Neuron (in vitro differentiated cells): ENCODE measurements at regions not wholly inside any gene's neighbourhood (a gene's known extent, or its start where the extent isn't known, plus 50 kb on each side); places are given as distances from the start of the nearest gene placed in this dataset.

Experiments used
- H2AFZ ChIP-seq: one replicate; pipeline ENCODE4 v1.6.1; 2013; ENCODE audit warnings: low read depth, mild to moderate bottlenecking, inconsistent platforms, low read length, moderate library complexity
- H3K27me3 ChIP-seq: one replicate; pipeline ENCODE4 v1.6.1; 2013; ENCODE audit warnings: low read length; ENCODE audit not compliant: insufficient read depth
- H3K36me3 ChIP-seq: one replicate; pipeline ENCODE4 v1.6.1; 2013; ENCODE audit warnings: low read length; ENCODE audit not compliant: insufficient read depth
- H3K4me1 ChIP-seq: one replicate; pipeline ENCODE4 v1.6.1; 2013; ENCODE audit warnings: low read length; ENCODE audit not compliant: insufficient read depth
- H3K4me3 ChIP-seq: 2 replicates; pipeline ENCODE4 v1.5.1; 2013; ENCODE audit warnings: mild to moderate bottlenecking, low read length, moderate library complexity
- H3K9me3 ChIP-seq: one replicate; pipeline ENCODE4 v1.6.1; 2013; ENCODE audit warnings: low read length

GRCh38 chr18:68056936-68057335 is 540.4 kb upstream of the DSEL start:
- H3K4me1 ChIP-seq: no peaks in the 10 kb centered on the region
- H3K4me3 ChIP-seq: no peak overlapping the region
- no peaks in the 10 kb centered on the region for H3K9me3 ChIP-seq
- H3K27me3 ChIP-seq: no peaks in the 10 kb centered on the region
- H2AFZ ChIP-seq: no peak overlapping the region
- no peaks in the 10 kb centered on the region for H3K36me3 ChIP-seq

GRCh38 chr18:68054669-68055068 is 538.1 kb upstream of the DSEL start:
- no peak overlapping the region for H3K4me3 ChIP-seq
- H3K27me3 ChIP-seq: no peaks in the 10 kb centered on the region
- no peaks in the 10 kb centered on the region for H3K4me1 ChIP-seq
- no peaks in the 10 kb centered on the region for H3K36me3 ChIP-seq
- H2AFZ ChIP-seq: no peak overlapping the region
- no peaks in the 10 kb centered on the region for H3K9me3 ChIP-seq

GRCh38 chr18:68053290-68053689 is 536.8 kb upstream of the DSEL start:
- H3K9me3 ChIP-seq: no peaks in the 10 kb centered on the region
- no peaks in the 10 kb centered on the region for H3K4me1 ChIP-seq
- H3K27me3 ChIP-seq: no peaks in the 10 kb centered on the region
- no peaks in the 10 kb centered on the region for H3K36me3 ChIP-seq
- H2AFZ ChIP-seq: no peak overlapping the region
- no peak overlapping the region for H3K4me3 ChIP-seq

GRCh38 chr18:68041327-68041726 is 524.8 kb upstream of the DSEL start:
- Histone ChIP-seq H3K27me3 (no peaks in the 10 kb centered on the region), H3K9me3 (no peaks in the 10 kb centered on the region), H3K36me3 (no peaks in the 10 kb centered on the region), H3K4me1 (no peaks in the 10 kb centered on the region), H3K4me3 (no peak overlapping the region), H2AFZ (no peak overlapping the region)

GRCh38 chr18:68040198-68040597 is 523.7 kb upstream of the DSEL start:
- H3K9me3 ChIP-seq: no peaks in the 10 kb centered on the region
- no peaks in the 10 kb centered on the region for H3K4me1 ChIP-seq
- no peak overlapping the region for H2AFZ ChIP-seq
- no peaks in the 10 kb centered on the region for H3K27me3 ChIP-seq
- no peaks in the 10 kb centered on the region for H3K36me3 ChIP-seq
- no peak overlapping the region for H3K4me3 ChIP-seq

GRCh38 chr18:68035774-68036522 is 519.4 kb upstream of the DSEL start:
- Histone ChIP-seq H2AFZ (no peak overlapping the region), H3K9me3 (no peaks in the 10 kb centered on the region), H3K4me3 (no peak overlapping the region), H3K36me3 (no peaks in the 10 kb centered on the region), H3K4me1 (no peaks in the 10 kb centered on the region), H3K27me3 (no peaks in the 10 kb centered on the region)

GRCh38 chr18:68034296-68034695 is 517.8 kb upstream of the DSEL start:
- no peaks in the 10 kb centered on the region for H3K36me3 ChIP-seq
- H3K27me3 ChIP-seq: no peaks in the 10 kb centered on the region
- H3K4me1 ChIP-seq: no peaks in the 10 kb centered on the region
- H2AFZ ChIP-seq: no peak overlapping the region
- no peaks in the 10 kb centered on the region for H3K9me3 ChIP-seq
- H3K4me3 ChIP-seq: no peak overlapping the region

GRCh38 chr18:68033466-68033865 is 516.9 kb upstream of the DSEL start:
- Histone ChIP-seq H3K27me3 (no peaks in the 10 kb centered on the region), H2AFZ (no peak overlapping the region), H3K4me1 (no peaks in the 10 kb centered on the region), H3K9me3 (no peaks in the 10 kb centered on the region), H3K4me3 (no peak overlapping the region), H3K36me3 (no peaks in the 10 kb centered on the region)

GRCh38 chr18:68024716-68025115 is 508.2 kb upstream of the DSEL start:
- no peaks in the 10 kb centered on the region for H3K4me1 ChIP-seq
- no peaks in the 10 kb centered on the region for H3K36me3 ChIP-seq
- H2AFZ ChIP-seq: no peak overlapping the region
- H3K4me3 ChIP-seq: no peak overlapping the region
- no peaks in the 10 kb centered on the region for H3K27me3 ChIP-seq
- H3K9me3 ChIP-seq: no peaks in the 10 kb centered on the region

- H3K36me3 ChIP-seq: no peaks in the 10 kb centered on the region
- no peaks in the 10 kb centered on the region for H3K27me3 ChIP-seq
- H3K4me1 ChIP-seq: no peaks in the 10 kb centered on the region
- no peaks in the 10 kb centered on the region for H3K9me3 ChIP-seq
- no peak overlapping the region for H3K4me3 ChIP-seq
- no peak overlapping the region for H2AFZ ChIP-seq
These were observed 500.9 kb upstream of the DSEL start for GRCh38 chr18:68017385-68017784.

- Histone ChIP-seq H3K4me3 (no peak overlapping the region), H3K4me1 (no peaks in the 10 kb centered on the region), H2AFZ (no peak overlapping the region), H3K9me3 (no peaks in the 10 kb centered on the region), H3K27me3 (no peaks in the 10 kb centered on the region), H3K36me3 (no peaks in the 10 kb centered on the region)
These were observed 481.0 kb upstream of the DSEL start for GRCh38 chr18:67997496-67997895.

- Histone ChIP-seq H3K9me3 (no peaks in the 10 kb centered on the region), H3K4me1 (no peaks in the 10 kb centered on the region), H3K4me3 (no peak overlapping the region), H3K27me3 (no peaks in the 10 kb centered on the region), H3K36me3 (no peaks in the 10 kb centered on the region), H2AFZ (no peak overlapping the region)
These were observed 479.2 kb upstream of the DSEL start for GRCh38 chr18:67995769-67996168.

- Histone ChIP-seq H3K9me3 (no peaks in the 10 kb centered on the region), H3K4me3 (no peak overlapping the region), H3K27me3 (no peaks in the 10 kb centered on the region), H2AFZ (no peak overlapping the region), H3K36me3 (no peaks in the 10 kb centered on the region), H3K4me1 (no peaks in the 10 kb centered on the region)
These were observed 463.7 kb upstream of the DSEL start for GRCh38 chr18:67980241-67980640.

GRCh38 chr18:67977067-67977616 is 460.6 kb upstream of the DSEL start:
- no peaks in the 10 kb centered on the region for H3K4me1 ChIP-seq
- H3K27me3 ChIP-seq: no peaks in the 10 kb centered on the region
- no peak overlapping the region for H3K4me3 ChIP-seq
- no peaks in the 10 kb centered on the region for H3K9me3 ChIP-seq
- H2AFZ ChIP-seq: no peak overlapping the region
- H3K36me3 ChIP-seq: no peaks in the 10 kb centered on the region
